ENCODE measurements at regions not wholly inside any gene's neighbourhood (a gene's known extent, or its start where the extent isn't known, plus 50 kb on each side); places are given as distances from the start of the nearest gene placed in this dataset.

DNA sequence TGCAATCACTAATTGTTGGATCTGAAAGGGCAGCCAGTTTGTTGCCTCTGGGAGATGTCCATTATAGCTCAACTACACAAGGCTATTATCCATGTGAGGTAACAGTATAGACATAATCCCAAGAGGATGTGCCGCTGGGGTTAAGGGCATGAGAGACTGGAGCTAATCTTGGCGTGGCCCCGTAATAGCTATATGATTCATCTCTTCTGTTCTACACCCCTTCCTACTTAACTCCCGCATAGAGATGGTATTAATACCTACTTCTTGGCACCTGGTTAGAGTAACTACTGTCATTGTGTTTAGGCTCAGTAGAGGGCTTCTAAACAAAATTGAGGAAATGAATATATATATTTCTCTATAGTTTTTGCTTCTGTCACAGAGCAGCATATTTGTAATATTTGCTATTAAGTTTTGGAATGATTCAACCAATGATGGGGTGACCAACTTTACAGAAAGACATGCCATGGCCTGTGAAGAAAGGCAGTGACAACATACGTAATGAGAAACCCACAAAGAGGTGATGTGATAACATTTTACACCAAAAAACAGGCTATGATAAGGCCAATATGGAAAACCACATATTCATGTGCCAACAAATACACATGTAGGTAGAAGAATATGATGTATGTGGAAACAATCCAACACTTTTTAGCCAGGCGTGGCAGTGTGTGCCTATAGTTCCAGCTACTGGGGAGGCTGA is 76.8 kb upstream of the DPH6 start:
- TF ChIP-seq, protein P1, sequence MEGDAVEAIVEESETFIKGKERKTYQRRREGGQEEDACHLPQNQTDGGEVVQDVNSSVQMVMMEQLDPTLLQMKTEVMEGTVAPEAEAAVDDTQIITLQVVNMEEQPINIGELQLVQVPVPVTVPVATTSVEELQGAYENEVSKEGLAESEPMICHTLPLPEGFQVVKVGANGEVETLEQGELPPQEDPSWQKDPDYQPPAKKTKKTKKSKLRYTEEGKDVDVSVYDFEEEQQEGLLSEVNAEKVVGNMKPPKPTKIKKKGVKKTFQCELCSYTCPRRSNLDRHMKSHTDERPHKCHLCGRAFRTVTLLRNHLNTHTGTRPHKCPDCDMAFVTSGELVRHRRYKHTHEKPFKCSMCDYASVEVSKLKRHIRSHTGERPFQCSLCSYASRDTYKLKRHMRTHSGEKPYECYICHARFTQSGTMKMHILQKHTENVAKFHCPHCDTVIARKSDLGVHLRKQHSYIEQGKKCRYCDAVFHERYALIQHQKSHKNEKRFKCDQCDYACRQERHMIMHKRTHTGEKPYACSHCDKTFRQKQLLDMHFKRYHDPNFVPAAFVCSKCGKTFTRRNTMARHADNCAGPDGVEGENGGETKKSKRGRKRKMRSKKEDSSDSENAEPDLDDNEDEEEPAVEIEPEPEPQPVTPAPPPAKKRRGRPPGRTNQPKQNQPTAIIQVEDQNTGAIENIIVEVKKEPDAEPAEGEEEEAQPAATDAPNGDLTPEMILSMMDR (conservative IDR thresholded peaks at IDR 0.05): no peak
- TF ChIP-seq ZFX (IDR thresholded peaks at IDR 0.05): no peak

All from C4-2B (cell line).